ENCODE measurements at regions not wholly inside any gene's neighbourhood (a gene's known extent, or its start where the extent isn't known, plus 50 kb on each side); places are given as distances from the start of the nearest gene placed in this dataset.

- Histone ChIP-seq H4K20me1 (ENCODE audit: insufficient read depth, low read length) (no peaks in the 10 kb centered on the region), H3K27me3 (ENCODE audit: insufficient read depth, low read length, poor library complexity) (no peaks in the 10 kb centered on the region), H3K27ac (ENCODE audit: low read length) (no peak overlapping the region), H2AFZ (ENCODE audit: low read depth, low read length) (no peak overlapping the region), H3K79me2 (ENCODE audit: insufficient read depth, low read length) (no peaks in the 10 kb centered on the region), H3K4me3 (ENCODE audit: low read depth in 1 of 2, low read length in 2 of 2) (no peak overlapping the region), H3K9ac (ENCODE audit: low read depth, low read length) (no peak overlapping the region), H3K4me1 (ENCODE audit: insufficient read depth, low read length) (no peaks in the 10 kb centered on the region), H3K4me2 (ENCODE audit: insufficient read depth, low read length) (no peak overlapping the region), H3K36me3 (ENCODE audit: insufficient read depth, low read length) (no peaks in the 10 kb centered on the region), H3K9me3 (ENCODE audit: insufficient read depth, low read length, severe bottlenecking) (no peaks in the 10 kb centered on the region)
- TF ChIP-seq EZH2 (IDR thresholded peaks at IDR 0.05; ENCODE audit: borderline replicate concordance, low read depth, low read length, severe bottlenecking) = no peak
- TF ChIP-seq CTCF (IDR thresholded peaks at IDR 0.05; ENCODE audit: borderline replicate concordance, extremely low read depth, low read length, poor library complexity, severe bottlenecking) = no peak
- ATAC-seq (ENCODE audit: insufficient read depth, low read depth) (no peak), DNase-seq (no peak)
Measured at GRCh38 chr2:58715344-58715743, 474.2 kb upstream of the FANCL start.

- DNase-seq (no peak), ATAC-seq (ENCODE audit: insufficient read depth, low read depth) (no peak)
- H2AFZ ChIP-seq (ENCODE audit: low read depth, low read length) = no peak overlapping the region
- no peak for TF ChIP-seq CTCF (IDR thresholded peaks at IDR 0.05; ENCODE audit: borderline replicate concordance, extremely low read depth, low read length, poor library complexity, severe bottlenecking)
- no peak for TF ChIP-seq EZH2 (IDR thresholded peaks at IDR 0.05; ENCODE audit: borderline replicate concordance, low read depth, low read length, severe bottlenecking)
- H3K4me2 ChIP-seq (ENCODE audit: insufficient read depth, low read length) = no peak overlapping the region
- no peaks in the 10 kb centered on the region for H4K20me1 ChIP-seq (ENCODE audit: insufficient read depth, low read length)
- H3K27ac ChIP-seq (ENCODE audit: low read length) = no peak overlapping the region
- no peak overlapping the region for H3K4me3 ChIP-seq (ENCODE audit: low read depth in 1 of 2, low read length in 2 of 2)
- no peaks in the 10 kb centered on the region for H3K27me3 ChIP-seq (ENCODE audit: insufficient read depth, low read length, poor library complexity)
- H3K9me3 ChIP-seq (ENCODE audit: insufficient read depth, low read length, severe bottlenecking) = no peaks in the 10 kb centered on the region
- no peaks in the 10 kb centered on the region for H3K4me1 ChIP-seq (ENCODE audit: insufficient read depth, low read length)
- H3K79me2 ChIP-seq (ENCODE audit: insufficient read depth, low read length) = no peaks in the 10 kb centered on the region
- H3K9ac ChIP-seq (ENCODE audit: low read depth, low read length) = no peak overlapping the region
- no peaks in the 10 kb centered on the region for H3K36me3 ChIP-seq (ENCODE audit: insufficient read depth, low read length)
Measured at GRCh38 chr2:58714238-58714637, 473.1 kb upstream of the FANCL start.

GRCh38 chr2:58710795-58711279, 469.7 kb upstream of the FANCL start:
- no peak for ATAC-seq (ENCODE audit: insufficient read depth, low read depth)
- Histone ChIP-seq H3K4me2 (ENCODE audit: insufficient read depth, low read length) (no peak overlapping the region), H3K36me3 (ENCODE audit: insufficient read depth, low read length) (no peaks in the 10 kb centered on the region), H2AFZ (ENCODE audit: low read depth, low read length) (no peak overlapping the region), H3K27ac (ENCODE audit: low read length) (no peak overlapping the region), H3K9ac (ENCODE audit: low read depth, low read length) (no peak overlapping the region), H3K4me3 (ENCODE audit: low read depth in 1 of 2, low read length in 2 of 2) (no peak overlapping the region), H3K9me3 (ENCODE audit: insufficient read depth, low read length, severe bottlenecking) (no peaks in the 10 kb centered on the region), H3K27me3 (ENCODE audit: insufficient read depth, low read length, poor library complexity) (peaks cover 2% of the 10 kb centered on the region), H3K79me2 (ENCODE audit: insufficient read depth, low read length) (no peaks in the 10 kb centered on the region), H4K20me1 (ENCODE audit: insufficient read depth, low read length) (no peaks in the 10 kb centered on the region), H3K4me1 (ENCODE audit: insufficient read depth, low read length) (no peaks in the 10 kb centered on the region)
- TF ChIP-seq CTCF (IDR thresholded peaks at IDR 0.05; ENCODE audit: borderline replicate concordance, extremely low read depth, low read length, poor library complexity, severe bottlenecking) (no peak), EZH2 (IDR thresholded peaks at IDR 0.05; ENCODE audit: borderline replicate concordance, low read depth, low read length, severe bottlenecking) (no peak)
- no peak for DNase-seq
